ENCODE measurements at regions not wholly inside any gene's neighbourhood (a gene's known extent, or its start where the extent isn't known, plus 50 kb on each side); places are given as distances from the start of the nearest gene placed in this dataset.

DNA sequence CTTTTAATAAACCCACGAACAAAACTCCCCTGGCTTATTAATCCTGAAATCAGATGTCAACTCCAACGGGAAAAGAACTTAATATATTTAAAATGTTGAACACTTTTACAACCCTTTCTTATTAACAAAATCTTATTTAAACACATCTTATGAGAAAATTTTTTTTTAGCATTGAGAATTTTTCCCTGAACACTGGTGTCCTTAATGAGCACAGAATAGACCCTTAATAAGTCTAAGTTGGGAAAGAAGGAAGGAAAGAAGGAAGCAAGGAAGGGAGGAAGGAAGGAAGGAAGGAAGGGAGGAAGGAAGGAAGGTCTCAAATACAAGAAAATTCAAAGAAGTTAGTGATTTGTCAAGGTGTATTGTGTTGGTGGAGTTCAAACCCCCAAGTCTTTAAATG, 129.2 kb upstream of the COL1A2 start:
- no peak for DNase-seq
- Histone ChIP-seq H3K9me3 (no peaks in the 10 kb centered on the region), H2AFZ (ENCODE audit: low read depth) (no peak overlapping the region), H3K27ac (ENCODE audit: low read depth in 2 of 2, low read length in 1 of 2) (no peak overlapping the region), H3K9ac (no peak overlapping the region), H3K36me3 (replicated peaks in 1 of 2; ENCODE audit: control insufficient read depth in 1 of 2, insufficient read depth in 2 of 2, low read length in 1 of 2) (no peaks in the 10 kb centered on the region), H3K79me2 (ENCODE audit: insufficient read depth) (no peaks in the 10 kb centered on the region), H3K27me3 (ENCODE audit: insufficient read depth) (no peaks in the 10 kb centered on the region), H3K4me1 (ENCODE audit: control insufficient read depth in 1 of 2, insufficient read depth in 2 of 2, low read depth in 1 of 2, low read length in 1 of 2) (peaks cover 3 to 6% of the 10 kb centered on the region in 2 experiments; a peak in 3 of 4 replicates), H3K4me3 (ENCODE audit: low read depth in 2 of 2, low read length in 1 of 2) (no peak overlapping the region), H3K9me2 (no peaks in the 10 kb centered on the region), H3F3A (replicated peaks; ENCODE audit: insufficient read depth) (no peaks in the 10 kb centered on the region), H3K4me2 (no peak overlapping the region), H4K20me1 (ENCODE audit: insufficient read depth) (no peaks in the 10 kb centered on the region)
- 78% methylated on average over 2 of the region's 2 CpGs for WGBS (ENCODE audit: low lambda C conversion rate)
- POLR2A ChIA-PET, result no interaction called here
- no peak for TF ChIP-seq SMC3 (IDR thresholded peaks at IDR 0.05; ENCODE audit: low read depth, low read length)
- TF ChIP-seq, protein P1, sequence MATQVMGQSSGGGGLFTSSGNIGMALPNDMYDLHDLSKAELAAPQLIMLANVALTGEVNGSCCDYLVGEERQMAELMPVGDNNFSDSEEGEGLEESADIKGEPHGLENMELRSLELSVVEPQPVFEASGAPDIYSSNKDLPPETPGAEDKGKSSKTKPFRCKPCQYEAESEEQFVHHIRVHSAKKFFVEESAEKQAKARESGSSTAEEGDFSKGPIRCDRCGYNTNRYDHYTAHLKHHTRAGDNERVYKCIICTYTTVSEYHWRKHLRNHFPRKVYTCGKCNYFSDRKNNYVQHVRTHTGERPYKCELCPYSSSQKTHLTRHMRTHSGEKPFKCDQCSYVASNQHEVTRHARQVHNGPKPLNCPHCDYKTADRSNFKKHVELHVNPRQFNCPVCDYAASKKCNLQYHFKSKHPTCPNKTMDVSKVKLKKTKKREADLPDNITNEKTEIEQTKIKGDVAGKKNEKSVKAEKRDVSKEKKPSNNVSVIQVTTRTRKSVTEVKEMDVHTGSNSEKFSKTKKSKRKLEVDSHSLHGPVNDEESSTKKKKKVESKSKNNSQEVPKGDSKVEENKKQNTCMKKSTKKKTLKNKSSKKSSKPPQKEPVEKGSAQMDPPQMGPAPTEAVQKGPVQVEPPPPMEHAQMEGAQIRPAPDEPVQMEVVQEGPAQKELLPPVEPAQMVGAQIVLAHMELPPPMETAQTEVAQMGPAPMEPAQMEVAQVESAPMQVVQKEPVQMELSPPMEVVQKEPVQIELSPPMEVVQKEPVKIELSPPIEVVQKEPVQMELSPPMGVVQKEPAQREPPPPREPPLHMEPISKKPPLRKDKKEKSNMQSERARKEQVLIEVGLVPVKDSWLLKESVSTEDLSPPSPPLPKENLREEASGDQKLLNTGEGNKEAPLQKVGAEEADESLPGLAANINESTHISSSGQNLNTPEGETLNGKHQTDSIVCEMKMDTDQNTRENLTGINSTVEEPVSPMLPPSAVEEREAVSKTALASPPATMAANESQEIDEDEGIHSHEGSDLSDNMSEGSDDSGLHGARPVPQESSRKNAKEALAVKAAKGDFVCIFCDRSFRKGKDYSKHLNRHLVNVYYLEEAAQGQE (IDR thresholded peaks at IDR 0.05; ENCODE audit: low read depth, low read length), result no peak
- TF ChIP-seq POLR2AphosphoS5 (IDR thresholded peaks at IDR 0.05; ENCODE audit: low read depth, low read length), result no peak
- no peak for TF ChIP-seq TCF12 (IDR thresholded peaks at IDR 0.05)
- no peak for TF ChIP-seq SIN3A (IDR thresholded peaks at IDR 0.05; ENCODE audit: borderline replicate concordance, low read depth, low read length)
- TF ChIP-seq, protein P2, sequence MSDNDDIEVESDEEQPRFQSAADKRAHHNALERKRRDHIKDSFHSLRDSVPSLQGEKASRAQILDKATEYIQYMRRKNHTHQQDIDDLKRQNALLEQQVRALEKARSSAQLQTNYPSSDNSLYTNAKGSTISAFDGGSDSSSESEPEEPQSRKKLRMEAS (IDR thresholded peaks at IDR 0.05; ENCODE audit: low read depth), result no peak
- TF ChIP-seq GABPA (IDR thresholded peaks at IDR 0.05; ENCODE audit: low read depth), result no peak
- TF ChIP-seq, protein P3, sequence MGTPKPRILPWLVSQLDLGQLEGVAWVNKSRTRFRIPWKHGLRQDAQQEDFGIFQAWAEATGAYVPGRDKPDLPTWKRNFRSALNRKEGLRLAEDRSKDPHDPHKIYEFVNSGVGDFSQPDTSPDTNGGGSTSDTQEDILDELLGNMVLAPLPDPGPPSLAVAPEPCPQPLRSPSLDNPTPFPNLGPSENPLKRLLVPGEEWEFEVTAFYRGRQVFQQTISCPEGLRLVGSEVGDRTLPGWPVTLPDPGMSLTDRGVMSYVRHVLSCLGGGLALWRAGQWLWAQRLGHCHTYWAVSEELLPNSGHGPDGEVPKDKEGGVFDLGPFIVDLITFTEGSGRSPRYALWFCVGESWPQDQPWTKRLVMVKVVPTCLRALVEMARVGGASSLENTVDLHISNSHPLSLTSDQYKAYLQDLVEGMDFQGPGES (IDR thresholded peaks at IDR 0.05; ENCODE audit: low read depth, low read length), result no peak
- TF ChIP-seq ELF1 (IDR thresholded peaks at IDR 0.05), result no peak
- no peak for TF ChIP-seq JUND (IDR thresholded peaks at IDR 0.05)
- no peak for TF ChIP-seq NFIC (IDR thresholded peaks at IDR 0.05; ENCODE audit: borderline replicate concordance)
- TF ChIP-seq RAD21 (IDR thresholded peaks at IDR 0.05; ENCODE audit: low read length), result no peak
- TF ChIP-seq MEF2A (IDR thresholded peaks at IDR 0.05; ENCODE audit: borderline replicate concordance, low read depth), result no peak
- TF ChIP-seq EP300 (IDR thresholded peaks at IDR 0.05; ENCODE audit: borderline replicate concordance in 1 of 2, low read depth in 1 of 2, low read length in 1 of 2), result no peak
- no peak for TF ChIP-seq RXRA (IDR thresholded peaks at IDR 0.05; ENCODE audit: borderline replicate concordance, low read depth)
- no peak for TF ChIP-seq YY1 (IDR thresholded peaks at IDR 0.05; ENCODE audit: low read depth)
- TF ChIP-seq GATA2 (CRISPR knock-in tag; IDR thresholded peaks at IDR 0.05), result no peak
- no peak for TF ChIP-seq CHD2 (IDR thresholded peaks at IDR 0.05; ENCODE audit: low read length, partially characterized antibody)
- CTCF ChIA-PET, result interaction anchor here (0.8 kb wide), 1 partner anchor 171 kb away, joined by 3 read pairs; no protein-coding TSS in a partner anchor

Data from SK-N-SH (cell line).